Osteoblast (primary cell): ENCODE measurements at regions not wholly inside any gene's neighbourhood (a gene's known extent, or its start where the extent isn't known, plus 50 kb on each side); places are given as distances from the start of the nearest gene placed in this dataset.
A peak's percentile ranks its signal among the peaks of the same experiment; 100 is the strongest.

Source experiments
- DNase-seq: peaks from one replicate; pipeline ENCODE4 v3.0.0; 2011; ENCODE audit warnings: low spot score, mixed read lengths; ENCODE audit not compliant: insufficient read length; ENCODE audit errors: missing footprints
- H2AFZ ChIP-seq: 2 replicates; pipeline ENCODE4 v1.6.0; 2011; ENCODE audit warnings: mild to moderate bottlenecking, low read length
- H3K27ac ChIP-seq: 2 replicates; pipeline ENCODE4 v1.5.1; 2011; ENCODE audit warnings: mild to moderate bottlenecking, low read depth, low read length, moderate library complexity
- H3K27me3 ChIP-seq: 2 replicates; pipeline ENCODE4 v1.6.0; 2012; ENCODE audit warnings: mild to moderate bottlenecking, control low read depth, inconsistent platforms, low read length, moderate library complexity; ENCODE audit not compliant: insufficient read depth
- H3K36me3 ChIP-seq: 2 replicates; pipeline ENCODE4 v1.5.1; 2011; ENCODE audit warnings: mild to moderate bottlenecking, low read length, control low read depth, moderate library complexity; ENCODE audit not compliant: insufficient read depth
- H3K4me1 ChIP-seq: 2 replicates; pipeline ENCODE4 v1.5.1; 2011; ENCODE audit warnings: mild to moderate bottlenecking, low read length, control low read depth, moderate library complexity; ENCODE audit not compliant: insufficient read depth
- H3K4me2 ChIP-seq: 2 replicates; pipeline ENCODE4 v1.6.0; 2011; ENCODE audit warnings: mild to moderate bottlenecking, low read length; ENCODE audit not compliant: insufficient read depth
- H3K4me3 ChIP-seq: fragments of 200-600 bp; sonication (generic); 3 replicates; pipeline ENCODE4 v1.5.1; 2012; ENCODE audit warnings: mild to moderate bottlenecking, low read length, inconsistent platforms; ENCODE audit not compliant: insufficient read depth
- H3K79me2 ChIP-seq: 2 replicates; pipeline ENCODE4 v1.6.0; 2012; ENCODE audit warnings: mild to moderate bottlenecking, low read length, control low read depth, inconsistent platforms; ENCODE audit not compliant: insufficient read depth
- H3K9me3 ChIP-seq: 2 replicates; pipeline ENCODE4 v1.5.1; 2011; ENCODE audit warnings: low read depth, low read length, control low read depth
- H4K20me1 ChIP-seq: 2 replicates; pipeline ENCODE4 v1.6.0; 2012; ENCODE audit warnings: mild to moderate bottlenecking, low read length, control low read depth; ENCODE audit not compliant: insufficient read depth
- TF ChIP-seq, protein P1 (sequence below): IDR thresholded peaks from 2 replicates; pipeline ENCODE4 v1.5.1; 2011; ENCODE audit warnings: mild to moderate bottlenecking, low read depth, low read length, moderate library complexity; ENCODE audit errors: extremely low read depth

DNA sequence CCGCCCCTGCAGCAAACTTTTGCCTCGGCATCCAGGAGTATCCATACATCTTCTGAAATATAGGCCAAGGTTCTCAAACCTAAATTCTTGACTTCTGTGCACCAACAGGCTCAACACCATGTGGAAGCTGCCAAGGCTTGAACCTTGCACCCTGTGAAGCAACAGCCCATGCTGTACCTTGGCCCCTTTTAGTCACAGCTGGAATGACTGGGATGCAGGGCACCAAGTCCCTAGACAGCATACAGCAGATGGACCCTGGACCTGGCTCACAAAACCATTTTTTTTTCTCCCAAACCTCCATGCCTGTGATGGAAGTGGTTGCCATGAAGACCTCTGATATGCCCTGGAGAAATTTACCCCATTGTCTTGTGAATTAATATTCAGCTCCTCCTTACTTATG, 233.8 kb upstream of the KCND2 start:
- DNase-seq, result no peak
- H3K79me2 ChIP-seq, result no peaks in the 10 kb centered on the region
- no peak overlapping the region for H3K4me3 ChIP-seq
- H3K27ac ChIP-seq, result no peak overlapping the region
- no peaks in the 10 kb centered on the region for H4K20me1 ChIP-seq
- no peak overlapping the region for H2AFZ ChIP-seq
- H3K27me3 ChIP-seq, result no peaks in the 10 kb centered on the region
- H3K36me3 ChIP-seq, result no peaks in the 10 kb centered on the region
- H3K4me2 ChIP-seq, result no peak overlapping the region
- TF ChIP-seq, protein P1, sequence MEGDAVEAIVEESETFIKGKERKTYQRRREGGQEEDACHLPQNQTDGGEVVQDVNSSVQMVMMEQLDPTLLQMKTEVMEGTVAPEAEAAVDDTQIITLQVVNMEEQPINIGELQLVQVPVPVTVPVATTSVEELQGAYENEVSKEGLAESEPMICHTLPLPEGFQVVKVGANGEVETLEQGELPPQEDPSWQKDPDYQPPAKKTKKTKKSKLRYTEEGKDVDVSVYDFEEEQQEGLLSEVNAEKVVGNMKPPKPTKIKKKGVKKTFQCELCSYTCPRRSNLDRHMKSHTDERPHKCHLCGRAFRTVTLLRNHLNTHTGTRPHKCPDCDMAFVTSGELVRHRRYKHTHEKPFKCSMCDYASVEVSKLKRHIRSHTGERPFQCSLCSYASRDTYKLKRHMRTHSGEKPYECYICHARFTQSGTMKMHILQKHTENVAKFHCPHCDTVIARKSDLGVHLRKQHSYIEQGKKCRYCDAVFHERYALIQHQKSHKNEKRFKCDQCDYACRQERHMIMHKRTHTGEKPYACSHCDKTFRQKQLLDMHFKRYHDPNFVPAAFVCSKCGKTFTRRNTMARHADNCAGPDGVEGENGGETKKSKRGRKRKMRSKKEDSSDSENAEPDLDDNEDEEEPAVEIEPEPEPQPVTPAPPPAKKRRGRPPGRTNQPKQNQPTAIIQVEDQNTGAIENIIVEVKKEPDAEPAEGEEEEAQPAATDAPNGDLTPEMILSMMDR, result no peak
- no peaks in the 10 kb centered on the region for H3K9me3 ChIP-seq
- H3K4me1 ChIP-seq, result no peaks in the 10 kb centered on the region

DNA sequence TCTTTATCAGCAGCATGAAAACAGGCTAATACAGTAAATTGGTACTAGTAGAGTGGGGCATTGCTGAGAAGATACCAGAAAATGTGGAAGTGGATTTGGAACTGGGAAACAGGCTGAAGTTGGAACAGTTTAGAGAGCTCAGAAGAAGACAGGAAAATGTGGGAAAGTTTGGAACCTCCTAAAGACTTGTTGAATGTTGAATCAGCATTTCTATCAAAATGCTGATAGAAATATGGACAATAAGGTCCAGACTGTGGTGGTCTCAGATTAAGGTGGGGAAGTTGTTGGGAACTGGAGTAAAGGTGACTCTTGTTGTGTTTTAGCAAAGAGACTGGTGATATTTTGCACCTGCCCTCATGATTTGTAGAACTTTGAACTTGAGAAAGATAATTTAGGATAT, 231.2 kb upstream of the KCND2 start:
- Histone ChIP-seq H3K4me3 (no peak overlapping the region), H3K36me3 (no peaks in the 10 kb centered on the region), H3K4me1 (no peaks in the 10 kb centered on the region), H3K79me2 (no peaks in the 10 kb centered on the region), H3K4me2 (no peak overlapping the region), H3K27ac (no peak overlapping the region), H2AFZ (no peak overlapping the region), H4K20me1 (no peaks in the 10 kb centered on the region), H3K9me3 (no peaks in the 10 kb centered on the region), H3K27me3 (no peaks in the 10 kb centered on the region)
- TF ChIP-seq, protein P1, result no peak
- DNase-seq, result no peak

DNA sequence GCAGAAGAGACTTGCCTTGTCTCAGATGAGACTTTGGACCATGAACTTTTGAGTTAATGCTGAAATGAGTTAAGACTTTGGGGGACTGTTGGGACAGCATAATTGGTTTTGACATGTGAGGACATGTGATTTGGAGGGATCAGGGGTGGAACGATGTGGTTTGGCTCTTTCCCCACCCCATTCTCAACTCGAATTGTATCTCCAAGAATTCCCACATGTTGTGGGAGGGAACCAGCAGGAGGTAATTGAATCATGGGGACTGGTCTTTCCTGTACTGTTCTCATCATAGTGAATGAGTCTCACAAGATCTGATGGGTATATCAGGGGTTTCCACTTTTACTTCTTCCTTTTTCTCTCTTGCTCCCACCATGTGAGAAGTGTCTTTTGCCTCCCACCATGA, 229.7 kb upstream of the KCND2 start:
- Histone ChIP-seq H3K79me2 (no peaks in the 10 kb centered on the region), H3K4me3 (no peak overlapping the region), H3K27me3 (no peaks in the 10 kb centered on the region), H3K4me1 (no peaks in the 10 kb centered on the region), H3K9me3 (no peaks in the 10 kb centered on the region), H2AFZ (no peak overlapping the region), H3K4me2 (no peak overlapping the region), H4K20me1 (no peaks in the 10 kb centered on the region), H3K27ac (no peak overlapping the region), H3K36me3 (no peaks in the 10 kb centered on the region)
- TF ChIP-seq, protein P1, result no peak
- no peak for DNase-seq

DNA sequence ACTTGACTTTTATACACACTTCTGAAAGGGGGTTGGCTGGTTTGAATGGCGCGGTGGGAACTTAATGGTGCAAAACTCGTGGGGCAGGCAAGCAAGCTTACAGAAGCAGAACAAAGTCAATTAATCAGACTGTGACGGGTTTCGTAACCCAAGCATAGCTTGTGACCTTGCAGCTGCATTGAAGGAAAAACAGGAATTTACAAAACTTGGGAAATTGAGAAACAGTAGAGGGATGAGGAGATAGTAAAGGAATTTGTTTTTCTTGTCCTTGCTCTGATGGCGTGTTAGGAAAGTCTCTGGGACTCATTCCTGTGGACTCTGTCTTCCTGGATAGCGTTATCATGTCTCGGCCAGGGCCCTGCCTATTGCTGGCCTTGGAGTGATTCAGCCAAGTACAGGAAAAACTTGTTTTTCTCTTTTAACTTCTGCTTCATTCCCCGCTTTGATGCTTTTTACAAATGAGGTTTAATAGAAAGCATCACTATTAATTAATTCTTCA, 220.0 kb upstream of the KCND2 start:
- Histone ChIP-seq H3K36me3 (no peaks in the 10 kb centered on the region), H3K27me3 (no peaks in the 10 kb centered on the region), H3K9me3 (no peaks in the 10 kb centered on the region), H3K4me1 (peaks cover 26% of the 10 kb centered on the region), H3K79me2 (no peaks in the 10 kb centered on the region), H3K4me3 (no peak overlapping the region), H2AFZ (no peak overlapping the region), H4K20me1 (no peaks in the 10 kb centered on the region), H3K4me2 (peak overlapping the region; percentile 18), H3K27ac (peak overlapping the region; percentile 87)
- DNase-seq, result no peak
- TF ChIP-seq, protein P1, result no peak
